ENCODE measurements at regions not wholly inside any gene's neighbourhood (a gene's known extent, or its start where the extent isn't known, plus 50 kb on each side); places are given as distances from the start of the nearest gene placed in this dataset.

DNA sequence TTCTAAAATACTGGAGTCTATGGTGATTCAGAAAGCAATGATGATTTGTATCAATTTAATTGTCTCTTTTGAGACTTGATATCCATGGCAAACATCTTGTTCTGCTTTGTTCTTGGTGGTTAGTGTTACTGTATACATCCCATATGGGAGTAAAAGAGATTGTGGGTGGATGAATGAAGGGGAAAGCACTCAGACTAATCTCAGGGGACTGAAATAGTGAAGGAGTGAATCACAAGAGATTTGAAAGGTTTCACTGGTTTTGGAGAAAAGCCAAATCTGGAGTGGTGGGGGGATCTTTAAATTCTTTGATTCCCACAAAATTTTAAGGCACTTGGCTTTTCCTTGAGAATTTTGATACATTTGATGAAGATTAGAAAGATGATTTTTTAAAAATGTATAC, 369.4 kb downstream of the INHBA start:
- no peaks in the 10 kb centered on the region for H3K36me3 ChIP-seq (replicated peaks in 1 of 2)
- TF ChIP-seq CTCF (IDR thresholded peaks at IDR 0.05): no peak
- TF ChIP-seq POLR2A (IDR thresholded peaks at IDR 0.05): no peak
- intact Hi-C loops (cut with DNase I): no loop called here
- H3K27me3 ChIP-seq: no peaks in the 10 kb centered on the region
- no peaks in the 10 kb centered on the region for H3K9me3 ChIP-seq (replicated peaks in 1 of 3)
- H3K4me1 ChIP-seq (replicated peaks in 1 of 2): no peaks in the 10 kb centered on the region
- no peak for DNase-seq
- H3K4me3 ChIP-seq: no peak overlapping the region
- no peak overlapping the region for H3K27ac ChIP-seq

- Histone ChIP-seq H3K27ac (no peak overlapping the region), H3K4me3 (no peak overlapping the region), H3K4me1 (replicated peaks in 1 of 2) (no peaks in the 10 kb centered on the region), H3K36me3 (replicated peaks in 1 of 2) (no peaks in the 10 kb centered on the region), H3K9me3 (replicated peaks in 1 of 3) (no peaks in the 10 kb centered on the region), H3K27me3 (no peaks in the 10 kb centered on the region)
- TF ChIP-seq POLR2A (IDR thresholded peaks at IDR 0.05) (no peak), CTCF (IDR thresholded peaks at IDR 0.05) (no peak)
- 88 to 94% (median 89%) methylated on average over 9 of the region's 9 CpGs for WGBS, 4 donors
- no peak for DNase-seq
- intact Hi-C loops (cut with DNase I): no loop called here
Measured at GRCh38 chr7:41331194-41331593, 371.7 kb downstream of the INHBA start.

- Histone ChIP-seq H3K4me1 (replicated peaks in 1 of 2) (no peaks in the 10 kb centered on the region), H3K36me3 (replicated peaks in 1 of 2) (no peaks in the 10 kb centered on the region), H3K4me3 (no peak overlapping the region), H3K27ac (no peak overlapping the region), H3K9me3 (replicated peaks in 1 of 3) (no peaks in the 10 kb centered on the region), H3K27me3 (no peaks in the 10 kb centered on the region)
- TF ChIP-seq POLR2A (IDR thresholded peaks at IDR 0.05): no peak
- TF ChIP-seq CTCF (IDR thresholded peaks at IDR 0.05): no peak
- intact Hi-C loops (cut with DNase I): no loop called here
- WGBS, 4 donors: 79 to 89% (median 86%) methylated on average over 3 of the region's 3 CpGs
- no peak for DNase-seq
Measured at GRCh38 chr7:41328544-41328943, 374.3 kb downstream of the INHBA start.

DNA sequence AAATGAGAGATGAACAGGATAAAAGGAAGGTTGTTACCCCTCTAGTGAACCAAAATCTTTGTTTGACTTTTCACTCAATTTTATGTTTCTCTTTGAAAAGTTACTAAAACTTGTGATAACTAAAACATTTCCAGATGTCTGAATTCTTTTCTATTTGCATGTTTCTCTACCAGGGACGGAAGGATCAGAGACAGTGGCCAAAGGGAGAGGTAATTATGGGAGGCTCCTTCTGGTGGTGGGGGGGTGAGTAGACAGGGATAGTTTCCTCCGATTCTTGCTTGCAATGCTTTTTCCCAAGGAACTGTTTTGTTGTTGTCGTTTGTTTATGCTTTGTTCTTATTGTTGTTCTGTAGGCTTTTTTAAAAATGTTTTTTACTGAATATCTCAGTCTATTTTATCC, 374.8 kb downstream of the INHBA start:
- Histone ChIP-seq H3K27me3 (no peaks in the 10 kb centered on the region), H3K9me3 (replicated peaks in 1 of 3) (no peaks in the 10 kb centered on the region), H3K4me3 (no peak overlapping the region), H3K4me1 (replicated peaks in 1 of 2) (no peaks in the 10 kb centered on the region), H3K27ac (no peak overlapping the region), H3K36me3 (replicated peaks in 1 of 2) (no peaks in the 10 kb centered on the region)
- intact Hi-C loops (cut with DNase I): no loop called here
- DNase-seq: no peak
- 70 to 79% (median 73%) methylated on average over 3 of the region's 3 CpGs for WGBS, 4 donors
- TF ChIP-seq CTCF (IDR thresholded peaks at IDR 0.05) (no peak), POLR2A (IDR thresholded peaks at IDR 0.05) (no peak)
